Heart right ventricle (tissue), 16 donors: ENCODE measurements at regions not wholly inside any gene's neighbourhood (a gene's known extent, or its start where the extent isn't known, plus 50 kb on each side); places are given as distances from the start of the nearest gene placed in this dataset.

ENCODE experiments used
- ATAC-seq, 8 donors: fragments of 200-7000 bp; cut with Tn5 transposase; one replicate each; pipeline ENCODE4 v1.9.1; 2020; ENCODE audit warnings: mild to moderate bottlenecking in 8 of 8, moderate library complexity in 8 of 8, moderate number of reproducible peaks in 1 of 8
- DNase-seq, 2 donors: peaks; one replicate each; pipeline ENCODE4 v3.0.0-alpha.2; 2020
- H3K27ac ChIP-seq, 10 donors: fragments of 200-600 bp; sonication (generic) in 2 of 10; one replicate each; pipeline versions ENCODE4 v1.5.0 to v1.8.0; 2020 to 2022; ENCODE audit warnings: mild to moderate bottlenecking in 3 of 10
- H3K27me3 ChIP-seq, 7 donors: fragments of 200-600 bp; one replicate each; pipeline ENCODE4 v1.8.0; 2021 to 2022; ENCODE audit warnings: mild to moderate bottlenecking in 2 of 7
- H3K36me3 ChIP-seq, 9 donors: fragments of 200-600 bp; sonication (generic) in 1 of 9; one replicate each; pipeline versions ENCODE4 v1.5.0 to v1.8.0; 2020 to 2022; ENCODE audit warnings: mild to moderate bottlenecking in 2 of 9
- H3K4me1 ChIP-seq, 9 donors: fragments of 200-600 bp; sonication (generic) in 1 of 9; one replicate each; pipeline versions ENCODE4 v1.5.0 to v1.8.0; 2020 to 2022; ENCODE audit warnings: mild to moderate bottlenecking in 4 of 9
- H3K4me3 ChIP-seq, 10 donors: fragments of 200-600 bp; sonication (generic) in 2 of 10; one replicate each; pipeline versions ENCODE4 v1.5.0 to v1.8.0; 2020 to 2022; ENCODE audit warnings: mild to moderate bottlenecking in 7 of 10, moderate library complexity in 2 of 10
- H3K9me3 ChIP-seq, 11 donors: fragments of 200-600 bp in 10 of 11; sonication (generic) in 2 of 11; one replicate each; pipeline versions ENCODE4 v1.5.0 to v1.8.0; 2013 to 2022; ENCODE audit warnings: mild to moderate bottlenecking in 2 of 11, control low read depth in 1 of 11, moderate library complexity in 1 of 11
- WGBS, 2 donors: extraction: QIAGEN DNeasy Blood & Tissue Kit; methylation state at CpG; one replicate each; pipeline ENCODE4 v1.1.7; 2013; ENCODE audit warnings: inconsistent platforms in 1 of 2; 5-methylcytosine and 5-hydroxymethylcytosine counted together
- intact Hi-C, 10 donors: fragments of 100-400 bp; cut with DNase I; formaldehyde crosslinking; loops; one replicate each; pipeline versions ENCODE4 v1.11.1 to v1.14.2; 2022
- TF ChIP-seq, protein P1 (sequence below), 9 donors: fragments of 200-600 bp; sonication (generic) in 2 of 9; IDR thresholded peaks; one replicate each; pipeline versions ENCODE4 v1.5.0 to v1.8.0; 2021 to 2022; ENCODE audit warnings: antibody characterized with exemption in 9 of 9, mild to moderate bottlenecking in 5 of 9, moderate library complexity in 1 of 9
- donor health status: Arrhythmogenic right ventricular cardiomyopathy.
- donor health status: ischemic (EF 13 %, LVEDD 7.1; RV severe dilation, severe dysfunction).
- donor health status: healthy with polysubstance abuse.
- donor health status: DM: no; HTN: yes; CAD: no.
- donor health status: DM: no; HTN: no; CAD: no.
- donor health status: ischemic (EF 25% LVEDD 6.9; RV normal size, moderate dysfunction).
- donor health status: ischemic (EF 25% LVEDD 5.7; RV mildly dilated, moderate dysfunction).
- donor health status: healthy.
- donor health status: DM: yes; HTN: yes; CAD: no.
- donor health status: Ischemic cardiomyopathy.
- donor health status: ischemic (EF 35%, LVEDD 5.7; RV mildly dilated, moderate dysfunction).
- donor health status: nonischemic (EF 11% LVEDD 7.7; RV severe dilation, severe dysfunction).
- donor health status: DM: yes; HTN: yes; CAD: no.
- donor health status: PGD.
- donor health status: ischemic (EF 29% LVEDD 5.4; RV normal size, mild dysfunction).
- donor health status: nonischemic (EF 23%, LVEDD 6.1; RV moderate dilation, normal function).

DNA sequence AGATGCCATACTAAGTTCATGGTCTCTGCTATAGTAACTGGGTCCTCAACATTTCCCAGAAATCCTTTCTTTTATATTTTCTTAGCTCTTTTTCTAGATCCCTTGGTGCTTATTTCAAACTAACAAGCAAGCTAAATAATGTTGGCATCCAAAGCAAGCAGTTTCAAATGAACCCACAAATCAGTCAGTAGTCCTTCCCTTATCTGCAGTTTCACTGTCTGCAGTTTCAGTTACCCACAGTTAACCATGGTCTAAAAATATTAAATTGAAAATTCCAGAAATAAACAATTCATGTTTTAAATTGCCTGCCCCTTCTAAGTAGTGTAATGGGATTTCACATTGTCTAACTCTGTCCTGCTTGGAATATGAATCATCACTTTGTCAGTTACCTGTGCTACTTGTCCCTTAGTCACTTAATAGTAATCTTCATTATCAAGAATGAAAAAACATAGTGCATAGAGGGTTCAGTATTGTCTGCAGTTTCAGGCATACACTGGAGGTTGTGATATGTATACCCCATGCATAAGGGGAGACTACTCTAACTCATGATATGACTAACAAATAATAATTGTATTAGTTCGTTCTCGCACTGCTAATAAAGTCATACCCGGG is 633.7 kb downstream of the MECOM start:
- ATAC-seq (no peak), DNase-seq (no peak)
- Histone ChIP-seq H3K27ac (no peak overlapping the region), H3K36me3 (no peaks in the 10 kb centered on the region), H3K4me1 (peaks cover 0 to 5% (median 0%) of the 10 kb centered on the region in 9 donors), H3K4me3 (no peak overlapping the region), H3K9me3 (peaks cover 0 to 3% (median 0%) of the 10 kb centered on the region in 11 donors), H3K27me3 (no peaks in the 10 kb centered on the region)
- TF ChIP-seq, protein P1, sequence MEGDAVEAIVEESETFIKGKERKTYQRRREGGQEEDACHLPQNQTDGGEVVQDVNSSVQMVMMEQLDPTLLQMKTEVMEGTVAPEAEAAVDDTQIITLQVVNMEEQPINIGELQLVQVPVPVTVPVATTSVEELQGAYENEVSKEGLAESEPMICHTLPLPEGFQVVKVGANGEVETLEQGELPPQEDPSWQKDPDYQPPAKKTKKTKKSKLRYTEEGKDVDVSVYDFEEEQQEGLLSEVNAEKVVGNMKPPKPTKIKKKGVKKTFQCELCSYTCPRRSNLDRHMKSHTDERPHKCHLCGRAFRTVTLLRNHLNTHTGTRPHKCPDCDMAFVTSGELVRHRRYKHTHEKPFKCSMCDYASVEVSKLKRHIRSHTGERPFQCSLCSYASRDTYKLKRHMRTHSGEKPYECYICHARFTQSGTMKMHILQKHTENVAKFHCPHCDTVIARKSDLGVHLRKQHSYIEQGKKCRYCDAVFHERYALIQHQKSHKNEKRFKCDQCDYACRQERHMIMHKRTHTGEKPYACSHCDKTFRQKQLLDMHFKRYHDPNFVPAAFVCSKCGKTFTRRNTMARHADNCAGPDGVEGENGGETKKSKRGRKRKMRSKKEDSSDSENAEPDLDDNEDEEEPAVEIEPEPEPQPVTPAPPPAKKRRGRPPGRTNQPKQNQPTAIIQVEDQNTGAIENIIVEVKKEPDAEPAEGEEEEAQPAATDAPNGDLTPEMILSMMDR (IDR thresholded peaks at IDR 0.05), result no peak
- 96 to 98% methylated on average over 3 of the region's 3 CpGs for WGBS, 2 donors
- intact Hi-C loops, result no loop called here

DNA sequence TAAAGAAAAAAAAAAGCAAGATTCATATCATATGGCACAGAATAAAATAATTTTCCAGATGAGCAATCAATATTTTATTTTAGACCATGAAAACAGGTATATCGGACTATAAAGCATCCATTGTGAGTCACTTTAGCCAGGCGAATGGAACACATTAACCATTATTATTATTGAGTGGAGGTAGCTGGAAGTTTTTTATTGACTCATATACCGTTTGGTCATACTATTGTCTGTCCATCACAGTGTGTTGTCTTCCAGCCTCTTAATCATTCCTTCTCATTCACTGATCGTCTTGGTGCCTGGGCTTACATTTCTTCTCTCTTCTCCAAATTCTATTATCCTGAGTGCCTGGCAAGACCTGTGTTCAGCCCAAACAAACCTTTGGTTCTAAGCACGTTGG is 634.8 kb downstream of the MECOM start:
- 87 to 94% methylated on average over 5 of the region's 5 CpGs for WGBS, 2 donors
- Histone ChIP-seq H3K9me3 (peaks cover 0 to 3% (median 0%) of the 10 kb centered on the region in 11 donors), H3K27ac (no peak overlapping the region), H3K27me3 (no peaks in the 10 kb centered on the region), H3K36me3 (no peaks in the 10 kb centered on the region), H3K4me1 (peaks cover 0 to 5% (median 0%) of the 10 kb centered on the region in 9 donors), H3K4me3 (no peak overlapping the region)
- no peak for ATAC-seq
- intact Hi-C loops, result no loop called here
- TF ChIP-seq, protein P1 (IDR thresholded peaks at IDR 0.05), result no peak
- no peak for DNase-seq

DNA sequence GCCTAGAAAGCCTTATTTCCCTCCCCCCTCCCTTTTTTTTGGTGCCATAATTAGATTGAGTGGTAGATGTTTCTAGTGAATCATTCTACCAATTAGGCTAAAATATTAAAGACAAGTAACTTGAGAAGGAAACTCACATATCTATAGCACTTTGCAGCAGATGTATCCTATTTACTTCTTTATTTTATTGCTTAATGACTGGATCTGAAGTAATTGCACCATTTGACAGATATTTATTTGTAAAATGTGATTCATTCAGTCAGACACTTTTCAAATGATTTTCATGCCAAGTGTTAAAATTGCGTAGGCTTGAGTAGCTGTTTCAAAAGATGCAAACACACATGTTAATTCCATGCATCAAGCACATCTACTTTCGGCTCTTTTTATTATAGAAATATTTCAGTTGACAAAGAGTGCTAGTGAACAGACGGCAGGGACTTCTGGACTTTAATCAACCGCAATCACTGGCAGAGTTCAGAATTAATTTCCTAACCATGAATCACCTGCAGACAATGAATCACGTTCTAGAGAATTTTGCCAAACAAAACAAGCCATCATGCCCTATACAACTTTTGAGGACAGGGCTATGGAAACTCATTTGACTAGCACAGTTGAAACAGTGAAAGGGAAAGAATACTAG is 636.8 kb downstream of the MECOM start:
- peak in 1 of 8 donors; percentile 63 for ATAC-seq
- intact Hi-C loops, result no loop called here
- no peak overlapping the region for H3K27ac ChIP-seq

DNA sequence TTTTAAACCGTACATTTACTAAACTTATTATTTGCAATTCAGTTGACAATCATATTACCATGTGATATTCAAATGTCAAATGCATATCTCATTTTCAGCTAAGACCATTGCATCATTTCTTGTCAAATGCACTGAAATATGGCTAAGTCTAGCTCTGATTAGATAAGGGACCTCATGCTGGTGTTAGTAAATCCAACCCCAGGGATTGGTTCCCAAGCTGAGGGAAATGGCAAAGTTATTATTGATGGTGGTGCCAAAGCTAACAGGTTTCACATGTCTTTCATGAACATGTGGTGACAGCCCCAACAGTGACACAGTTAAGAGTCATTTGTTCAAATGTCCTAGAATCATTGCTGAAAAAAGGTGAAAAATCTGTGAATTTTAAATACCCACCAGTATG is 641.1 kb downstream of the MECOM start:
- Histone ChIP-seq H3K27me3 (no peaks in the 10 kb centered on the region), H3K9me3 (no peaks in the 10 kb centered on the region), H3K27ac (no peak overlapping the region), H3K36me3 (no peaks in the 10 kb centered on the region), H3K4me3 (no peak overlapping the region), H3K4me1 (peaks cover 0 to 5% (median 0%) of the 10 kb centered on the region in 9 donors)
- TF ChIP-seq, protein P1 (IDR thresholded peaks at IDR 0.05), result no peak
- DNase-seq, result no peak
- 82 to 84% methylated on average over 1 of the region's 1 CpG for WGBS, 2 donors
- intact Hi-C loops, result no loop called here
- no peak for ATAC-seq

More for the DNA sequence above, 636.8 kb downstream of the MECOM start:
- Histone ChIP-seq H3K27me3 (no peaks in the 10 kb centered on the region), H3K9me3 (peaks cover 0 to 1% (median 0%) of the 10 kb centered on the region in 11 donors), H3K4me1 (peaks cover 0 to 5% (median 0%) of the 10 kb centered on the region in 9 donors), H3K36me3 (no peaks in the 10 kb centered on the region), H3K4me3 (no peak overlapping the region)
- no peak for DNase-seq
- WGBS, 2 donors, result 58 to 62% methylated on average over 5 of the region's 5 CpGs
- TF ChIP-seq, protein P1 (IDR thresholded peaks at IDR 0.05), result no peak
